HG03520 (cell line): ENCODE measurements at regions not wholly inside any gene's neighbourhood (a gene's known extent, or its start where the extent isn't known, plus 50 kb on each side); places are given as distances from the start of the nearest gene placed in this dataset.
"Not testable (repeated sequence)": the region's sequence is repeated elsewhere in the genome, so short reads cannot be mapped to it uniquely, and the experiment has no call there.

Experiments
- ATAC-seq: cut with Tn5 transposase; IDR thresholded peaks from one replicate; pipeline ENCODE4 v1.9.1; 2021; ENCODE audit warnings: mild to moderate bottlenecking, moderate library complexity; ENCODE audit not compliant: unreplicated experiment

- ATAC-seq, result no peak
These were observed 606.4 kb upstream of the NR3C2 start for GRCh38 chr4:149048451-149049143.

- no peak for ATAC-seq
These were observed 605.2 kb upstream of the NR3C2 start for GRCh38 chr4:149047368-149047767.

- no peak for ATAC-seq
These were observed 603.5 kb upstream of the NR3C2 start for GRCh38 chr4:149045731-149046130.

- not testable (repeated sequence) for ATAC-seq
These were observed 597.6 kb upstream of the NR3C2 start for GRCh38 chr4:149039786-149040185.

- peak; percentile 65 for ATAC-seq
These were observed 589.2 kb upstream of the NR3C2 start for GRCh38 chr4:149031399-149031798.

- ATAC-seq, result no peak
These were observed 586.9 kb upstream of the NR3C2 start for GRCh38 chr4:149029056-149029651.

- no peak for ATAC-seq
These were observed 584.5 kb upstream of the NR3C2 start for GRCh38 chr4:149026696-149027095.

GRCh38 chr4:149017002-149017734 lies 575.0 kb upstream of the NR3C2 start:
- ATAC-seq, result no peak

GRCh38 chr4:149009223-149009622 lies 567.0 kb upstream of the NR3C2 start:
- no peak for ATAC-seq

- no peak for ATAC-seq
These were observed 566.3 kb upstream of the NR3C2 start for GRCh38 chr4:149008415-149009025.

- no peak for ATAC-seq
These were observed 563.0 kb upstream of the NR3C2 start for GRCh38 chr4:149005191-149005590.

GRCh38 chr4:148999924-149000323 lies 557.7 kb upstream of the NR3C2 start:
- no peak for ATAC-seq

GRCh38 chr4:148998719-148999118 lies 556.5 kb upstream of the NR3C2 start:
- no peak for ATAC-seq

GRCh38 chr4:148986951-148987350 lies 544.7 kb upstream of the NR3C2 start:
- no peak for ATAC-seq

GRCh38 chr4:148984951-148985350 lies 542.7 kb upstream of the NR3C2 start:
- ATAC-seq, result no peak

GRCh38 chr4:148982200-148982599 lies 540.0 kb upstream of the NR3C2 start:
- no peak for ATAC-seq

GRCh38 chr4:148980782-148981480 lies 538.7 kb upstream of the NR3C2 start:
- ATAC-seq, result no peak

- ATAC-seq, result no peak
These were observed 536.1 kb upstream of the NR3C2 start for GRCh38 chr4:148978301-148978700.

- ATAC-seq, result no peak
These were observed 533.2 kb upstream of the NR3C2 start for GRCh38 chr4:148975464-148975863.

- no peak for ATAC-seq
These were observed 522.9 kb upstream of the NR3C2 start for GRCh38 chr4:148965080-148965479.

GRCh38 chr4:148964456-148964855 lies 522.2 kb upstream of the NR3C2 start:
- ATAC-seq, result no peak
